Colonic mucosa (tissue), 4 donors: ENCODE measurements at regions not wholly inside any gene's neighbourhood (a gene's known extent, or its start where the extent isn't known, plus 50 kb on each side); places are given as distances from the start of the nearest gene placed in this dataset.

Experiments used
- DNase-seq: peaks from one replicate; pipeline ENCODE4 v3.0.0-alpha.2; 2020
- H3K27ac ChIP-seq: fragments of 200-600 bp; one replicate; pipeline ENCODE4 v1.8.0; 2021
- H3K27me3 ChIP-seq: fragments of 200-600 bp; one replicate; pipeline ENCODE4 v1.8.0; 2021
- H3K36me3 ChIP-seq: fragments of 200-600 bp; one replicate; pipeline ENCODE4 v1.8.0; 2021
- H3K4me1 ChIP-seq: fragments of 200-600 bp; one replicate; pipeline ENCODE4 v1.8.0; 2021; ENCODE audit warnings: mild to moderate bottlenecking
- H3K4me3 ChIP-seq: fragments of 200-600 bp; one replicate; pipeline ENCODE4 v1.8.0; 2021
- H3K9ac ChIP-seq, 2 donors: one replicate each; pipeline ENCODE4 v1.7.0; 2013; ENCODE audit warnings: control low read depth in 2 of 2, low read depth in 2 of 2, low read length in 2 of 2
- H3K9me3 ChIP-seq: fragments of 200-600 bp; one replicate; pipeline ENCODE4 v1.8.0; 2021
- intact Hi-C: fragments of 100-400 bp; cut with DNase I; formaldehyde crosslinking; loops from one replicate; pipeline ENCODE4 v1.14.1; 2022
- TF ChIP-seq, protein P1 (sequence below): fragments of 200-600 bp; IDR thresholded peaks from one replicate; pipeline ENCODE4 v1.8.0; 2022; ENCODE audit warnings: antibody characterized with exemption, mild to moderate bottlenecking
- donor health status: healthy.
- donor health status: DM: no; HTN: no; CAD: no.
- donor health status: DM: no; HTN: no; CAD: no.

GRCh38 chr6:73964241-73964854 is 268.3 kb downstream of the CD109 start:
- no peaks in the 10 kb centered on the region for H3K4me1 ChIP-seq
- no peaks in the 10 kb centered on the region for H3K9me3 ChIP-seq
- H3K4me3 ChIP-seq = no peak overlapping the region
- H3K27ac ChIP-seq = no peak overlapping the region
- no peak overlapping the region for H3K9ac ChIP-seq
- H3K36me3 ChIP-seq = no peaks in the 10 kb centered on the region
- no peak for DNase-seq
- H3K27me3 ChIP-seq = no peaks in the 10 kb centered on the region
- intact Hi-C loops = no loop called here
- TF ChIP-seq, protein P1, sequence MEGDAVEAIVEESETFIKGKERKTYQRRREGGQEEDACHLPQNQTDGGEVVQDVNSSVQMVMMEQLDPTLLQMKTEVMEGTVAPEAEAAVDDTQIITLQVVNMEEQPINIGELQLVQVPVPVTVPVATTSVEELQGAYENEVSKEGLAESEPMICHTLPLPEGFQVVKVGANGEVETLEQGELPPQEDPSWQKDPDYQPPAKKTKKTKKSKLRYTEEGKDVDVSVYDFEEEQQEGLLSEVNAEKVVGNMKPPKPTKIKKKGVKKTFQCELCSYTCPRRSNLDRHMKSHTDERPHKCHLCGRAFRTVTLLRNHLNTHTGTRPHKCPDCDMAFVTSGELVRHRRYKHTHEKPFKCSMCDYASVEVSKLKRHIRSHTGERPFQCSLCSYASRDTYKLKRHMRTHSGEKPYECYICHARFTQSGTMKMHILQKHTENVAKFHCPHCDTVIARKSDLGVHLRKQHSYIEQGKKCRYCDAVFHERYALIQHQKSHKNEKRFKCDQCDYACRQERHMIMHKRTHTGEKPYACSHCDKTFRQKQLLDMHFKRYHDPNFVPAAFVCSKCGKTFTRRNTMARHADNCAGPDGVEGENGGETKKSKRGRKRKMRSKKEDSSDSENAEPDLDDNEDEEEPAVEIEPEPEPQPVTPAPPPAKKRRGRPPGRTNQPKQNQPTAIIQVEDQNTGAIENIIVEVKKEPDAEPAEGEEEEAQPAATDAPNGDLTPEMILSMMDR = no peak

DNA sequence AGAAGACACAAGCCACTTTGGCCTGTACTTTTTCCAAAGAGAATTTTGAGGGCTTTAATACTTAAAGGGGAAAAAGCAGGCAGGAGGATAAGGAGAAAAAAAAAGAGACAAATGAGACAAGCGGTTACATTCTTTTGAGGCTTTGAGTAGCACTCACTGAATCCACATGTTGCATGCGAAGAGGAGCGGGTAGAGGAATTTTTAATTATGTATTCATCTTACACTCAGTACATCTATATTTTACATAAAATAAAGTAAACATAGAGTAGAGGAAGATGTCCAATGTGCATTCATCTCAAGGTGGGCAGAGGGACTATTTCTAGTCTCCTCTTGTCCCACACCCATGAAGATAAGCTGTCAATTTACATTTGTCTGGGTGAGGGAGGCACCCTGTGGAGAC is 266.9 kb downstream of the CD109 start:
- Histone ChIP-seq H3K9me3 (no peaks in the 10 kb centered on the region), H3K9ac (no peak overlapping the region), H3K27ac (no peak overlapping the region), H3K4me1 (no peaks in the 10 kb centered on the region), H3K36me3 (no peaks in the 10 kb centered on the region), H3K27me3 (no peaks in the 10 kb centered on the region), H3K4me3 (no peak overlapping the region)
- DNase-seq = no peak
- TF ChIP-seq, protein P1 = no peak
- intact Hi-C loops = no loop called here

- no peaks in the 10 kb centered on the region for H3K36me3 ChIP-seq
- H3K9ac ChIP-seq = no peak overlapping the region
- TF ChIP-seq, protein P1 = no peak
- H3K27ac ChIP-seq = no peak overlapping the region
- H3K9me3 ChIP-seq = no peaks in the 10 kb centered on the region
- DNase-seq = no peak
- no peaks in the 10 kb centered on the region for H3K27me3 ChIP-seq
- H3K4me1 ChIP-seq = no peaks in the 10 kb centered on the region
- intact Hi-C loops = no loop called here
- H3K4me3 ChIP-seq = no peak overlapping the region
These were observed 260.3 kb downstream of the CD109 start for GRCh38 chr6:73956305-73956704.

- Histone ChIP-seq H3K4me1 (no peaks in the 10 kb centered on the region), H3K9ac (no peak overlapping the region), H3K27ac (no peak overlapping the region), H3K36me3 (no peaks in the 10 kb centered on the region), H3K4me3 (no peak overlapping the region), H3K9me3 (no peaks in the 10 kb centered on the region), H3K27me3 (no peaks in the 10 kb centered on the region)
- TF ChIP-seq, protein P1 = no peak
- intact Hi-C loops = no loop called here
- DNase-seq = no peak
These were observed 259.8 kb downstream of the CD109 start for GRCh38 chr6:73955800-73956199.

DNA sequence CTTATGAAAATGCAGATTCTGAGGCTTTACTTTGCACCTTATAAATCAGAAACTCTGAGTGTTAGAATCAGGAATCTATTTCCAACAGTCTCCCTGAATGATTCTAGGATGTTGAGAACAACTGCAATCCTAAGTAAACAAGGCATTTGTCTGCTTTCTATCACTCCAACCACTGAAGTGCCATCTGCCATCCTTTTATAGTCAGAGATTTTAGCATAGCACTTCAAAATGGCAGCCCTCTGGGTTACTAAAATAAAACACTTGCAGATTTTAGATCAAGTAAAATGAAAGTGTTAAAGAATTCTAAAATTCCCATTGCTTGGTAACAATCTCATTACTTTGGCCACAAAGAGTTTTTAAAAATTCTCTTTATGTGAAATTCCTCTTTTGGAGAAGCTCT is 258.9 kb downstream of the CD109 start:
- no peak overlapping the region for H3K27ac ChIP-seq
- intact Hi-C loops = no loop called here
- no peak for DNase-seq
- no peaks in the 10 kb centered on the region for H3K27me3 ChIP-seq
- no peak overlapping the region for H3K9ac ChIP-seq
- H3K4me1 ChIP-seq = no peaks in the 10 kb centered on the region
- H3K36me3 ChIP-seq = no peaks in the 10 kb centered on the region
- TF ChIP-seq, protein P1 = no peak
- H3K4me3 ChIP-seq = no peak overlapping the region
- H3K9me3 ChIP-seq = no peaks in the 10 kb centered on the region
